Hepatocyte (in vitro differentiated cells): ENCODE measurements at regions not wholly inside any gene's neighbourhood (a gene's known extent, or its start where the extent isn't known, plus 50 kb on each side); places are given as distances from the start of the nearest gene placed in this dataset.

Experiments used
- EZH2 ChIP-seq: fragments of 200-600 bp; sonication (generic); IDR thresholded peaks from 2 replicates; pipeline ENCODE4 v1.6.1; 2016; ENCODE audit warnings: antibody characterized with exemption, mild to moderate bottlenecking, borderline replicate concordance
- TF ChIP-seq, protein P1 (sequence below): fragments of 200-600 bp; sonication (generic); IDR thresholded peaks from 2 replicates; pipeline ENCODE4 v1.5.1; 2016; ENCODE audit warnings: antibody characterized with exemption, mild to moderate bottlenecking; ENCODE audit not compliant: poor library complexity

DNA sequence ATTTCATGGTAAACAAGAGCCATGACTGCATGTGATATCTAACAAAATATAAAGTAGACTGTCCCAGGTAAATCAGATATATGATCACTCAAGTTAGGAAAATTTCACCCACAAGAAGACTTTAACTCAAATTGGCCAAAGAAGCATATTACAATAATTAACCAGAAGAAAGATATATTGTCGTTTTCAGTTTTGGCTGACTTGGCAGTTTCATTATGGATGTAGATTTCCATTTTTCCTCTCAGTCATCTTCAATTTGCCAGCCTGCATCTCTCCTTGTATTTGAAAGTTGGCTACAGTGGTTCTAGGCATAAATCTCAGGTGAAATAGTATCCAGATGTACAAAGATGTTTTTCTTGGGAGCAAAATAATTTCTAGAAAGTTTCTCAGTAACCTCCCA lies 761.6 kb downstream of the LRFN5 start:
- TF ChIP-seq, protein P1, sequence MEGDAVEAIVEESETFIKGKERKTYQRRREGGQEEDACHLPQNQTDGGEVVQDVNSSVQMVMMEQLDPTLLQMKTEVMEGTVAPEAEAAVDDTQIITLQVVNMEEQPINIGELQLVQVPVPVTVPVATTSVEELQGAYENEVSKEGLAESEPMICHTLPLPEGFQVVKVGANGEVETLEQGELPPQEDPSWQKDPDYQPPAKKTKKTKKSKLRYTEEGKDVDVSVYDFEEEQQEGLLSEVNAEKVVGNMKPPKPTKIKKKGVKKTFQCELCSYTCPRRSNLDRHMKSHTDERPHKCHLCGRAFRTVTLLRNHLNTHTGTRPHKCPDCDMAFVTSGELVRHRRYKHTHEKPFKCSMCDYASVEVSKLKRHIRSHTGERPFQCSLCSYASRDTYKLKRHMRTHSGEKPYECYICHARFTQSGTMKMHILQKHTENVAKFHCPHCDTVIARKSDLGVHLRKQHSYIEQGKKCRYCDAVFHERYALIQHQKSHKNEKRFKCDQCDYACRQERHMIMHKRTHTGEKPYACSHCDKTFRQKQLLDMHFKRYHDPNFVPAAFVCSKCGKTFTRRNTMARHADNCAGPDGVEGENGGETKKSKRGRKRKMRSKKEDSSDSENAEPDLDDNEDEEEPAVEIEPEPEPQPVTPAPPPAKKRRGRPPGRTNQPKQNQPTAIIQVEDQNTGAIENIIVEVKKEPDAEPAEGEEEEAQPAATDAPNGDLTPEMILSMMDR, result no peak
- no peak for TF ChIP-seq EZH2
